Prostate gland (tissue), 2 donors: ENCODE measurements at regions not wholly inside any gene's neighbourhood (a gene's known extent, or its start where the extent isn't known, plus 50 kb on each side); places are given as distances from the start of the nearest gene placed in this dataset.

Experiments
- POLR2AphosphoS5 ChIP-seq: sonication (generic); formaldehyde crosslinking; IDR thresholded peaks from one replicate; pipeline ENCODE4 v1.6.1; 2017; ENCODE audit warnings: antibody characterized with exemption
- TF ChIP-seq, protein P1 (sequence below), 4 experiments: fragments of 200-600 bp in 2 of 4; fragments of 450-650 bp in 2 of 4; sonication (generic) in 2 of 4; IDR thresholded peaks; 1 replicate in 3 of 4; 2 replicates in 1 of 4; pipeline ENCODE4 v1.5.1; 2016 to 2019; ENCODE audit warnings: antibody characterized with exemption in 4 of 4, mild to moderate bottlenecking in 2 of 4, moderate library complexity in 2 of 4

DNA sequence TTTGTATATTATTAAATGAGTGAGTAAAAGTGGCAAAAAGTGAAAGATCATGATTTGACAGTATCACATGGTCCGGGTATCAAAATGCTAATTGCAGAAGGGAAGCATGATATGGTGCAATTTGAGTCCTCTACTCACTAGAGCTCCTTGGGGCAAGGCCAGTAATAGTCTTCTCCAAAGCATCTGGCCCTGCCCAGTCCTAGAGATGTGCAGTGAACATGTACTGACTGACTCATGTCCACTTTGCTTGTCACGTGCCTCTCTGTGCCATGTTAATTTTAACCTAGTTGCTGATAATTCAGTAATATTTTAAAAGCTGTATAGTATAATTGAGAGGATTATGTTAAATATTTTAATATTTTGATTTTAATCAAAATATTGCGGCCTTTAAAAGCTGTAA lies 54.6 kb upstream of the TENM3 start:
- TF ChIP-seq POLR2AphosphoS5, result no peak
- TF ChIP-seq, protein P1, sequence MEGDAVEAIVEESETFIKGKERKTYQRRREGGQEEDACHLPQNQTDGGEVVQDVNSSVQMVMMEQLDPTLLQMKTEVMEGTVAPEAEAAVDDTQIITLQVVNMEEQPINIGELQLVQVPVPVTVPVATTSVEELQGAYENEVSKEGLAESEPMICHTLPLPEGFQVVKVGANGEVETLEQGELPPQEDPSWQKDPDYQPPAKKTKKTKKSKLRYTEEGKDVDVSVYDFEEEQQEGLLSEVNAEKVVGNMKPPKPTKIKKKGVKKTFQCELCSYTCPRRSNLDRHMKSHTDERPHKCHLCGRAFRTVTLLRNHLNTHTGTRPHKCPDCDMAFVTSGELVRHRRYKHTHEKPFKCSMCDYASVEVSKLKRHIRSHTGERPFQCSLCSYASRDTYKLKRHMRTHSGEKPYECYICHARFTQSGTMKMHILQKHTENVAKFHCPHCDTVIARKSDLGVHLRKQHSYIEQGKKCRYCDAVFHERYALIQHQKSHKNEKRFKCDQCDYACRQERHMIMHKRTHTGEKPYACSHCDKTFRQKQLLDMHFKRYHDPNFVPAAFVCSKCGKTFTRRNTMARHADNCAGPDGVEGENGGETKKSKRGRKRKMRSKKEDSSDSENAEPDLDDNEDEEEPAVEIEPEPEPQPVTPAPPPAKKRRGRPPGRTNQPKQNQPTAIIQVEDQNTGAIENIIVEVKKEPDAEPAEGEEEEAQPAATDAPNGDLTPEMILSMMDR (IDR thresholded peaks at IDR 0.05), result no peak
